KMS-11 (cell line): ENCODE measurements at regions not wholly inside any gene's neighbourhood (a gene's known extent, or its start where the extent isn't known, plus 50 kb on each side); places are given as distances from the start of the nearest gene placed in this dataset.

Experiments
- H2AFZ ChIP-seq: fragments of 200-600 bp; sonication (generic); 2 replicates; pipeline ENCODE4 v1.6.1; 2016; ENCODE audit warnings: antibody characterized with exemption, mixed run types, low read depth
- H3K27ac ChIP-seq: fragments of 200-600 bp; sonication (generic); 2 replicates; pipeline ENCODE4 v1.6.1; 2016; ENCODE audit warnings: mild to moderate bottlenecking, mixed run types
- H3K27me3 ChIP-seq: fragments of 200-600 bp; sonication (generic); 2 replicates; pipeline ENCODE4 v1.6.1; 2017; ENCODE audit warnings: mild to moderate bottlenecking, low read depth, mixed run types, moderate library complexity; ENCODE audit not compliant: insufficient read depth
- H3K36me3 ChIP-seq: fragments of 200-600 bp; sonication (generic); 2 replicates; pipeline ENCODE4 v1.6.1; 2017; ENCODE audit warnings: mild to moderate bottlenecking, mixed run types; ENCODE audit not compliant: insufficient read depth
- H3K4me1 ChIP-seq: fragments of 200-600 bp; sonication (generic); 2 replicates; pipeline ENCODE4 v1.6.1; 2016; ENCODE audit warnings: mild to moderate bottlenecking, low read depth, mixed run types; ENCODE audit not compliant: poor library complexity, severe bottlenecking
- H3K4me2 ChIP-seq: fragments of 200-600 bp; sonication (generic); 2 replicates; pipeline ENCODE4 v1.7.0; 2016; ENCODE audit warnings: mild to moderate bottlenecking, mixed run types
- H3K4me3 ChIP-seq: fragments of 200-600 bp; sonication (generic); IDR thresholded peaks from 2 replicates; pipeline ENCODE4 v1.6.1; 2017; ENCODE audit warnings: low read depth, low read length, mixed read lengths; ENCODE audit not compliant: insufficient read depth
- H3K79me2 ChIP-seq: fragments of 200-600 bp; sonication (generic); 2 replicates; pipeline ENCODE4 v1.6.1; 2016; ENCODE audit warnings: low read depth, mixed run types; ENCODE audit not compliant: insufficient read depth
- H3K9ac ChIP-seq: fragments of 200-600 bp; sonication (generic); 2 replicates; pipeline ENCODE4 v1.6.1; 2016; ENCODE audit warnings: mild to moderate bottlenecking, mixed run types
- H4K20me1 ChIP-seq: fragments of 200-600 bp; sonication (generic); 2 replicates; pipeline ENCODE4 v1.6.1; 2016; ENCODE audit warnings: mild to moderate bottlenecking, mixed run types; ENCODE audit not compliant: insufficient read depth
- CTCF ChIP-seq: fragments of 200-600 bp; sonication (generic); conservative IDR thresholded peaks from 2 replicates; pipeline ENCODE4 v1.6.1; 2017; ENCODE audit warnings: low read depth, mild to moderate bottlenecking, antibody characterized with exemption, low read length, moderate library complexity, mixed read lengths

GRCh38 chr6:40287296-40287850 is 299.8 kb downstream of the LRFN2 start:
- H3K4me3 ChIP-seq: no peak overlapping the region
- TF ChIP-seq CTCF: no peak
- H3K79me2 ChIP-seq: no peaks in the 10 kb centered on the region

DNA sequence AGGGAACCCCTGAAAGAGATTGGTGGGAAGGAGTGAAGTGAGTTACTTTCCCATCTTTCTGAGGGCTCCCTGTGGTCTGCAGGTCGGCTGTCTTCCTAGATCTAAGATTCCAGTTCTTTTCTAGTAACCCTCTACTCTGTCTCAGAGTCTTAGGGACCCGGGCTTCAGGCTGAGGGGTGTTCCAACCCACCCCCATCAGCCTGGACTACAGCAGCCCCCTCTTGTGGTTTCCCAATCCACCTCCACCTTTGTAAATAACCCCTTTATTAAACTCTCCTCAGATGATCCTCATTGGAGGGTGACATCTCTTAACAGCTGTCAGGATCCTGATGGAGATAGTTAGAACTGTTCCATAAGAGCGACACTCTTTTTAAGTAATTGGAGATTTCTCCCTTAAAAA is 300.4 kb downstream of the LRFN2 start:
- Histone ChIP-seq H3K27me3 (no peaks in the 10 kb centered on the region), H3K27ac (no peak overlapping the region), H3K79me2 (no peaks in the 10 kb centered on the region), H3K4me3 (no peak overlapping the region), H4K20me1 (no peaks in the 10 kb centered on the region), H3K4me1 (no peaks in the 10 kb centered on the region), H3K9ac (no peak overlapping the region), H2AFZ (no peak overlapping the region), H3K4me2 (no peak overlapping the region), H3K36me3 (no peaks in the 10 kb centered on the region)
- TF ChIP-seq CTCF: no peak

More at GRCh38 chr6:40287296-40287850, 299.8 kb downstream of the LRFN2 start:
- Histone ChIP-seq H3K27me3 (no peaks in the 10 kb centered on the region), H3K27ac (no peak overlapping the region), H4K20me1 (no peaks in the 10 kb centered on the region), H2AFZ (no peak overlapping the region), H3K9ac (no peak overlapping the region), H3K36me3 (no peaks in the 10 kb centered on the region), H3K4me1 (no peaks in the 10 kb centered on the region), H3K4me2 (no peak overlapping the region)

- no peak for TF ChIP-seq CTCF
- Histone ChIP-seq H2AFZ (no peak overlapping the region), H3K4me1 (no peaks in the 10 kb centered on the region), H3K27ac (no peak overlapping the region), H3K79me2 (no peaks in the 10 kb centered on the region), H3K4me2 (no peak overlapping the region), H3K4me3 (no peak overlapping the region), H3K9ac (no peak overlapping the region), H4K20me1 (no peaks in the 10 kb centered on the region), H3K27me3 (no peaks in the 10 kb centered on the region), H3K36me3 (no peaks in the 10 kb centered on the region)
Observed at GRCh38 chr6:40285996-40286395, 301.2 kb downstream of the LRFN2 start.

DNA sequence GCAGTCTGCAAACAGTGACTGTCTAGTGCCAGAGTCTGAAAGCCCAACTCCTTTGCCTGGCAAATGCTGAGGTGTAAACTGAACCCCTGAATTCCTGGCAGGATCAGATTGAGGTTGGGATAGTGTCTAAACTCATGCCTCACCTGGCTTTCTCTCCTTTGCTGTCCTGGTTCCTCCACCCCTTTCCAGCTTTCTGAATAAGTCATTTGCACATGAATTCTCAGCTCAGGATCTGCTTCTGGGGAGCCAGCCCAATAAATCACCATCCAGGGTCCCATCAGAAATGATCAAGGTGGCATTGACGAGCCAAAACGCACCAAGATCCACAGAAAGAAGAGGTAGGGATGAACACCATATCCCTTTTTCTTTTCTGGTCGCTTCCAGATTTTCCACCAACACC is 301.6 kb downstream of the LRFN2 start:
- Histone ChIP-seq H3K4me2 (no peak overlapping the region), H3K36me3 (no peaks in the 10 kb centered on the region), H3K4me1 (no peaks in the 10 kb centered on the region), H3K27ac (no peak overlapping the region), H3K4me3 (no peak overlapping the region), H4K20me1 (no peaks in the 10 kb centered on the region), H3K79me2 (no peaks in the 10 kb centered on the region), H2AFZ (no peak overlapping the region), H3K27me3 (no peaks in the 10 kb centered on the region), H3K9ac (no peak overlapping the region)
- TF ChIP-seq CTCF: no peak
